GM23248 (cell line): ENCODE measurements at regions not wholly inside any gene's neighbourhood (a gene's known extent, or its start where the extent isn't known, plus 50 kb on each side); places are given as distances from the start of the nearest gene placed in this dataset.
A peak's percentile ranks its signal among the peaks of the same experiment; 100 is the strongest.

Experiments
- DNase-seq: peaks from one replicate; pipeline ENCODE4 v3.0.0-alpha.2; 2015
- H2AFZ ChIP-seq: fragments of 200-600 bp; sonication (generic); 2 replicates; pipeline ENCODE4 v1.6.1; 2016; ENCODE audit warnings: antibody characterized with exemption
- H3F3A ChIP-seq: fragments of 200-600 bp; sonication (generic); 2 replicates; pipeline ENCODE4 v1.6.1; 2016; ENCODE audit warnings: mild to moderate bottlenecking, antibody characterized with exemption, mixed run types; ENCODE audit not compliant: insufficient read depth
- H3K27ac ChIP-seq: fragments of 200-600 bp; sonication (generic); 2 replicates; pipeline ENCODE4 v1.5.1; 2016; ENCODE audit warnings: mild to moderate bottlenecking
- H3K27me3 ChIP-seq: fragments of 200-600 bp; sonication (generic); replicated peaks from 2 replicates; pipeline ENCODE4 v1.6.1; 2016; ENCODE audit warnings: mild to moderate bottlenecking; ENCODE audit not compliant: insufficient read depth
- H3K36me3 ChIP-seq: fragments of 200-600 bp; sonication (generic); 2 replicates; pipeline ENCODE4 v1.6.1; 2016; ENCODE audit warnings: low read depth, mild to moderate bottlenecking
- H3K4me1 ChIP-seq: fragments of 200-600 bp; sonication (generic); 2 replicates; pipeline ENCODE4 v1.6.1; 2016; ENCODE audit warnings: mild to moderate bottlenecking; ENCODE audit not compliant: insufficient read depth
- H3K4me2 ChIP-seq: fragments of 200-600 bp; sonication (generic); one replicate; pipeline ENCODE4 v1.6.1; 2016; ENCODE audit warnings: mild to moderate bottlenecking; ENCODE audit not compliant: unreplicated experiment
- H3K4me3 ChIP-seq: fragments of 200-600 bp; sonication (generic); 2 replicates; pipeline ENCODE4 v1.5.1; 2016; ENCODE audit warnings: mild to moderate bottlenecking
- H3K79me2 ChIP-seq: fragments of 200-600 bp; sonication (generic); 2 replicates; pipeline ENCODE4 v1.6.1; 2016; ENCODE audit warnings: mild to moderate bottlenecking; ENCODE audit not compliant: insufficient read depth
- H3K9ac ChIP-seq: fragments of 200-600 bp; sonication (generic); 2 replicates; pipeline ENCODE4 v1.6.1; 2016; ENCODE audit warnings: mild to moderate bottlenecking
- H3K9me2 ChIP-seq: fragments of 200-600 bp; sonication (generic); 2 replicates; pipeline ENCODE4 v1.6.1; 2016; ENCODE audit warnings: mixed run types, mild to moderate bottlenecking, moderate library complexity; ENCODE audit not compliant: insufficient read depth
- H3K9me3 ChIP-seq: fragments of 200-600 bp; sonication (generic); one replicate; pipeline ENCODE4 v1.6.1; 2017; ENCODE audit warnings: low read depth
- H4K20me1 ChIP-seq: fragments of 200-600 bp; sonication (generic); 2 replicates; pipeline ENCODE4 v1.6.0; 2016; ENCODE audit not compliant: insufficient read depth
- EZH2 ChIP-seq: fragments of 200-600 bp; sonication (generic); IDR thresholded peaks from 2 replicates; pipeline ENCODE4 v1.6.1; 2018; ENCODE audit warnings: antibody characterized with exemption, mild to moderate bottlenecking; ENCODE audit not compliant: insufficient read depth, poor library complexity, severe bottlenecking
- EZH2phosphoT487 ChIP-seq: fragments of 200-600 bp; sonication (generic); IDR thresholded peaks from 2 replicates; pipeline ENCODE4 v1.6.1; 2018; ENCODE audit warnings: antibody characterized with exemption, moderate library complexity, mild to moderate bottlenecking, low read depth; ENCODE audit not compliant: insufficient read depth
- WGBS, 2 experiments: methylation state at CpG; one replicate each; pipeline ENCODE4 v1.1.6; 2015 to 2017; ENCODE audit warnings: low lambda C conversion rate in 2 of 2, low coverage in 1 of 2; ENCODE audit errors: missing lambda C conversion rate in 2 of 2; 5-methylcytosine and 5-hydroxymethylcytosine counted together
- in situ Hi-C: fragments of 300-500 bp; cut with MboI; formaldehyde crosslinking; loops from 2 replicates; pipeline ENCODE4 v1.15.0; 2020

GRCh38 chr1:87902830-87903229 lies 574.1 kb downstream of the LMO4 start:
- peak overlapping the region; percentile 45 for H2AFZ ChIP-seq
- no peaks in the 10 kb centered on the region for H3F3A ChIP-seq
- WGBS, 2 experiments, result 19 to 20% methylated on average over 4 of the region's 4 CpGs
- no peaks in the 10 kb centered on the region for H3K36me3 ChIP-seq
- no peaks in the 10 kb centered on the region for H3K79me2 ChIP-seq
- H3K4me1 ChIP-seq, result no peaks in the 10 kb centered on the region
- no peaks in the 10 kb centered on the region for H4K20me1 ChIP-seq
- H3K9ac ChIP-seq, result no peak overlapping the region
- no peak overlapping the region for H3K4me3 ChIP-seq
- in situ Hi-C loops, result no loop called here
- H3K9me2 ChIP-seq, result no peaks in the 10 kb centered on the region
- peak; percentile 7 for DNase-seq
- no peak overlapping the region for H3K4me2 ChIP-seq
- H3K27me3 ChIP-seq, result no peaks in the 10 kb centered on the region
- H3K27ac ChIP-seq, result no peak overlapping the region
- no peak for TF ChIP-seq EZH2phosphoT487
- TF ChIP-seq EZH2, result no peak
- H3K9me3 ChIP-seq, result no peaks in the 10 kb centered on the region

GRCh38 chr1:87903242-87903641 lies 574.6 kb downstream of the LMO4 start:
- Histone ChIP-seq H3K9ac (no peak overlapping the region), H3K36me3 (no peaks in the 10 kb centered on the region), H3K4me1 (no peaks in the 10 kb centered on the region), H3F3A (no peaks in the 10 kb centered on the region), H3K4me2 (no peak overlapping the region), H3K27ac (no peak overlapping the region), H3K9me2 (no peaks in the 10 kb centered on the region), H3K4me3 (no peak overlapping the region), H3K27me3 (no peaks in the 10 kb centered on the region), H3K9me3 (no peaks in the 10 kb centered on the region), H3K79me2 (no peaks in the 10 kb centered on the region), H4K20me1 (no peaks in the 10 kb centered on the region), H2AFZ (peak overlapping the region; percentile 45)
- TF ChIP-seq EZH2, result no peak
- TF ChIP-seq EZH2phosphoT487, result no peak
- in situ Hi-C loops, result no loop called here
- DNase-seq, result no peak

GRCh38 chr1:87904651-87905050 lies 576.0 kb downstream of the LMO4 start:
- in situ Hi-C loops, result no loop called here
- Histone ChIP-seq H3K4me1 (no peaks in the 10 kb centered on the region), H2AFZ (no peak overlapping the region), H3K4me3 (no peak overlapping the region), H3K9me2 (no peaks in the 10 kb centered on the region), H3K9me3 (no peaks in the 10 kb centered on the region), H3K27ac (no peak overlapping the region), H3K79me2 (no peaks in the 10 kb centered on the region), H3F3A (no peaks in the 10 kb centered on the region), H3K36me3 (no peaks in the 10 kb centered on the region), H3K9ac (no peak overlapping the region), H3K27me3 (no peaks in the 10 kb centered on the region), H3K4me2 (no peak overlapping the region), H4K20me1 (no peaks in the 10 kb centered on the region)
- TF ChIP-seq EZH2 (no peak), EZH2phosphoT487 (no peak)
- DNase-seq, result no peak

- Histone ChIP-seq H4K20me1 (no peaks in the 10 kb centered on the region), H3K36me3 (no peaks in the 10 kb centered on the region), H3K9me3 (no peaks in the 10 kb centered on the region), H3K27ac (no peak overlapping the region), H3F3A (no peaks in the 10 kb centered on the region), H3K79me2 (no peaks in the 10 kb centered on the region), H3K4me1 (no peaks in the 10 kb centered on the region), H3K27me3 (no peaks in the 10 kb centered on the region), H3K9ac (no peak overlapping the region), H2AFZ (no peak overlapping the region), H3K4me2 (no peak overlapping the region), H3K9me2 (no peaks in the 10 kb centered on the region), H3K4me3 (no peak overlapping the region)
- no peak for DNase-seq
- TF ChIP-seq EZH2phosphoT487, result no peak
- no peak for TF ChIP-seq EZH2
- 79 to 81% methylated on average over 4 of the region's 4 CpGs for WGBS, 2 experiments
- in situ Hi-C loops, result no loop called here
Observed at GRCh38 chr1:87905651-87906050, 577.0 kb downstream of the LMO4 start.

- TF ChIP-seq EZH2, result no peak
- no peak for TF ChIP-seq EZH2phosphoT487
- Histone ChIP-seq H3K79me2 (no peaks in the 10 kb centered on the region), H3K27ac (no peak overlapping the region), H3K36me3 (no peaks in the 10 kb centered on the region), H3K4me3 (no peak overlapping the region), H2AFZ (no peak overlapping the region), H4K20me1 (no peaks in the 10 kb centered on the region), H3K4me1 (no peaks in the 10 kb centered on the region), H3K9me2 (no peaks in the 10 kb centered on the region), H3K27me3 (no peaks in the 10 kb centered on the region), H3K4me2 (no peak overlapping the region), H3K9me3 (no peaks in the 10 kb centered on the region), H3K9ac (no peak overlapping the region), H3F3A (no peaks in the 10 kb centered on the region)
- DNase-seq, result no peak
- in situ Hi-C loops, result no loop called here
- WGBS, 2 experiments, result 78 to 93% methylated on average over 3 of the region's 3 CpGs
Observed at GRCh38 chr1:87906078-87906477, 577.4 kb downstream of the LMO4 start.
